ENCODE measurements at regions not wholly inside any gene's neighbourhood (a gene's known extent, or its start where the extent isn't known, plus 50 kb on each side); places are given as distances from the start of the nearest gene placed in this dataset.

DNA sequence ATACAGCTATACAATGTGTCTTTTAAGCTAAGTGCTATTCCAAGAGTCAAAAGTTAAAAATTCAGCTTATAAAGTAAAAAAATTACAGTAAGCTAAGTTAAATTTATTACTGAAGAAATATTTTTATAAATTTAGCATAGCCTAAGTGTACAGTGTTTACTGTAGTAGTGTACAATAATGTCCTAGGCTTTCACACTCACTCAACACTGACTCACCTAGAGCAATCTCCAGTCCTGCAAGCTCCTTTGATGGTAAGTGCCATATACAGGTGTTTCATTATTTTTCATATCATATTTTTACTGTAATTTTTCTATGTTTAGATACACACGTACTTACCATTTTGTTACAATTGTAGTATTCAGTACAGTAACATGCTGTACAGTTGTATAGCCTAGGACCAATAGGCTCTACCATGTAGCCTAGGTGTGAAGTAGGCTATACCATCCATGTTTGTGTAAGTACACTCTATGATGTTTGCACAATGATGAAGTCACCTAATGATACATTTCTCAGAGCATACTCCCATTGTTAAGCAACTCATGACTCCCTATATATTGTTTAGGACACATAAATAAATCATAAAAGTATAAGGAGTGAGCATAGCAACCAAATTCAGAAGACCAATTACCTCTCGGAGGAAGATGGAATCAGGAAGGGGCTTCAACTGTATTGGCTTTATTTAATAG, 165.1 kb upstream of the SLC30A5 start:
- no peak for TF ChIP-seq ZNF76 (tag by site-specific recombination; IDR thresholded peaks at IDR 0.05; ENCODE audit: borderline replicate concordance, low read depth)
- TF ChIP-seq, protein P1, sequence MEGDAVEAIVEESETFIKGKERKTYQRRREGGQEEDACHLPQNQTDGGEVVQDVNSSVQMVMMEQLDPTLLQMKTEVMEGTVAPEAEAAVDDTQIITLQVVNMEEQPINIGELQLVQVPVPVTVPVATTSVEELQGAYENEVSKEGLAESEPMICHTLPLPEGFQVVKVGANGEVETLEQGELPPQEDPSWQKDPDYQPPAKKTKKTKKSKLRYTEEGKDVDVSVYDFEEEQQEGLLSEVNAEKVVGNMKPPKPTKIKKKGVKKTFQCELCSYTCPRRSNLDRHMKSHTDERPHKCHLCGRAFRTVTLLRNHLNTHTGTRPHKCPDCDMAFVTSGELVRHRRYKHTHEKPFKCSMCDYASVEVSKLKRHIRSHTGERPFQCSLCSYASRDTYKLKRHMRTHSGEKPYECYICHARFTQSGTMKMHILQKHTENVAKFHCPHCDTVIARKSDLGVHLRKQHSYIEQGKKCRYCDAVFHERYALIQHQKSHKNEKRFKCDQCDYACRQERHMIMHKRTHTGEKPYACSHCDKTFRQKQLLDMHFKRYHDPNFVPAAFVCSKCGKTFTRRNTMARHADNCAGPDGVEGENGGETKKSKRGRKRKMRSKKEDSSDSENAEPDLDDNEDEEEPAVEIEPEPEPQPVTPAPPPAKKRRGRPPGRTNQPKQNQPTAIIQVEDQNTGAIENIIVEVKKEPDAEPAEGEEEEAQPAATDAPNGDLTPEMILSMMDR (tag by site-specific recombination; IDR thresholded peaks at IDR 0.05): no peak
- no peak for TF ChIP-seq ZNF654 (tag by site-specific recombination; IDR thresholded peaks at IDR 0.05; ENCODE audit: low read depth)
- TF ChIP-seq ZNF548 (tag by site-specific recombination; IDR thresholded peaks at IDR 0.05): no peak
- TF ChIP-seq TCF7L2 (IDR thresholded peaks at IDR 0.05; ENCODE audit: borderline replicate concordance, low read depth, low read length): no peak
- no peak for TF ChIP-seq ZNF670 (tag by site-specific recombination; IDR thresholded peaks at IDR 0.05; ENCODE audit: low read depth)
- no peak for TF ChIP-seq ZBTB1 (tag by site-specific recombination; IDR thresholded peaks at IDR 0.05)
- TF ChIP-seq, protein P2, sequence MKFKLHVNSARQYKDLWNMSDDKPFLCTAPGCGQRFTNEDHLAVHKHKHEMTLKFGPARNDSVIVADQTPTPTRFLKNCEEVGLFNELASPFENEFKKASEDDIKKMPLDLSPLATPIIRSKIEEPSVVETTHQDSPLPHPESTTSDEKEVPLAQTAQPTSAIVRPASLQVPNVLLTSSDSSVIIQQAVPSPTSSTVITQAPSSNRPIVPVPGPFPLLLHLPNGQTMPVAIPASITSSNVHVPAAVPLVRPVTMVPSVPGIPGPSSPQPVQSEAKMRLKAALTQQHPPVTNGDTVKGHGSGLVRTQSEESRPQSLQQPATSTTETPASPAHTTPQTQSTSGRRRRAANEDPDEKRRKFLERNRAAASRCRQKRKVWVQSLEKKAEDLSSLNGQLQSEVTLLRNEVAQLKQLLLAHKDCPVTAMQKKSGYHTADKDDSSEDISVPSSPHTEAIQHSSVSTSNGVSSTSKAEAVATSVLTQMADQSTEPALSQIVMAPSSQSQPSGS (tag by site-specific recombination; IDR thresholded peaks at IDR 0.05; ENCODE audit: low read depth): no peak
- no peak for TF ChIP-seq ZBTB17 (tag by site-specific recombination; IDR thresholded peaks at IDR 0.05)
- no peak for TF ChIP-seq ZNF768 (tag by site-specific recombination; IDR thresholded peaks at IDR 0.05)
- no peak for TF ChIP-seq ZNF354C (tag by site-specific recombination; IDR thresholded peaks at IDR 0.05; ENCODE audit: borderline replicate concordance, low read depth)
